GM23248 (cell line): ENCODE measurements at regions not wholly inside any gene's neighbourhood (a gene's known extent, or its start where the extent isn't known, plus 50 kb on each side); places are given as distances from the start of the nearest gene placed in this dataset.

Experiments used
- DNase-seq: peaks from one replicate; pipeline ENCODE4 v3.0.0-alpha.2; 2015
- H2AFZ ChIP-seq: fragments of 200-600 bp; sonication (generic); 2 replicates; pipeline ENCODE4 v1.6.1; 2016; ENCODE audit warnings: antibody characterized with exemption
- H3F3A ChIP-seq: fragments of 200-600 bp; sonication (generic); 2 replicates; pipeline ENCODE4 v1.6.1; 2016; ENCODE audit warnings: mild to moderate bottlenecking, antibody characterized with exemption, mixed run types; ENCODE audit not compliant: insufficient read depth
- H3K27ac ChIP-seq: fragments of 200-600 bp; sonication (generic); 2 replicates; pipeline ENCODE4 v1.5.1; 2016; ENCODE audit warnings: mild to moderate bottlenecking
- H3K27me3 ChIP-seq: fragments of 200-600 bp; sonication (generic); replicated peaks from 2 replicates; pipeline ENCODE4 v1.6.1; 2016; ENCODE audit warnings: mild to moderate bottlenecking; ENCODE audit not compliant: insufficient read depth
- H3K36me3 ChIP-seq: fragments of 200-600 bp; sonication (generic); 2 replicates; pipeline ENCODE4 v1.6.1; 2016; ENCODE audit warnings: low read depth, mild to moderate bottlenecking
- H3K4me1 ChIP-seq: fragments of 200-600 bp; sonication (generic); 2 replicates; pipeline ENCODE4 v1.6.1; 2016; ENCODE audit warnings: mild to moderate bottlenecking; ENCODE audit not compliant: insufficient read depth
- H3K4me2 ChIP-seq: fragments of 200-600 bp; sonication (generic); one replicate; pipeline ENCODE4 v1.6.1; 2016; ENCODE audit warnings: mild to moderate bottlenecking; ENCODE audit not compliant: unreplicated experiment
- H3K4me3 ChIP-seq: fragments of 200-600 bp; sonication (generic); 2 replicates; pipeline ENCODE4 v1.5.1; 2016; ENCODE audit warnings: mild to moderate bottlenecking
- H3K79me2 ChIP-seq: fragments of 200-600 bp; sonication (generic); 2 replicates; pipeline ENCODE4 v1.6.1; 2016; ENCODE audit warnings: mild to moderate bottlenecking; ENCODE audit not compliant: insufficient read depth
- H3K9ac ChIP-seq: fragments of 200-600 bp; sonication (generic); 2 replicates; pipeline ENCODE4 v1.6.1; 2016; ENCODE audit warnings: mild to moderate bottlenecking
- H3K9me2 ChIP-seq: fragments of 200-600 bp; sonication (generic); 2 replicates; pipeline ENCODE4 v1.6.1; 2016; ENCODE audit warnings: mixed run types, mild to moderate bottlenecking, moderate library complexity; ENCODE audit not compliant: insufficient read depth
- H3K9me3 ChIP-seq: fragments of 200-600 bp; sonication (generic); one replicate; pipeline ENCODE4 v1.6.1; 2017; ENCODE audit warnings: low read depth
- H4K20me1 ChIP-seq: fragments of 200-600 bp; sonication (generic); 2 replicates; pipeline ENCODE4 v1.6.0; 2016; ENCODE audit not compliant: insufficient read depth
- EZH2 ChIP-seq: fragments of 200-600 bp; sonication (generic); IDR thresholded peaks from 2 replicates; pipeline ENCODE4 v1.6.1; 2018; ENCODE audit warnings: antibody characterized with exemption, mild to moderate bottlenecking; ENCODE audit not compliant: insufficient read depth, poor library complexity, severe bottlenecking
- EZH2phosphoT487 ChIP-seq: fragments of 200-600 bp; sonication (generic); IDR thresholded peaks from 2 replicates; pipeline ENCODE4 v1.6.1; 2018; ENCODE audit warnings: antibody characterized with exemption, moderate library complexity, mild to moderate bottlenecking, low read depth; ENCODE audit not compliant: insufficient read depth
- WGBS, 2 experiments: methylation state at CpG; one replicate each; pipeline ENCODE4 v1.1.6; 2015 to 2017; ENCODE audit warnings: low lambda C conversion rate in 2 of 2, low coverage in 1 of 2; ENCODE audit errors: missing lambda C conversion rate in 2 of 2; 5-methylcytosine and 5-hydroxymethylcytosine counted together
- in situ Hi-C: fragments of 300-500 bp; cut with MboI; formaldehyde crosslinking; loops from 2 replicates; pipeline ENCODE4 v1.15.0; 2020

DNA sequence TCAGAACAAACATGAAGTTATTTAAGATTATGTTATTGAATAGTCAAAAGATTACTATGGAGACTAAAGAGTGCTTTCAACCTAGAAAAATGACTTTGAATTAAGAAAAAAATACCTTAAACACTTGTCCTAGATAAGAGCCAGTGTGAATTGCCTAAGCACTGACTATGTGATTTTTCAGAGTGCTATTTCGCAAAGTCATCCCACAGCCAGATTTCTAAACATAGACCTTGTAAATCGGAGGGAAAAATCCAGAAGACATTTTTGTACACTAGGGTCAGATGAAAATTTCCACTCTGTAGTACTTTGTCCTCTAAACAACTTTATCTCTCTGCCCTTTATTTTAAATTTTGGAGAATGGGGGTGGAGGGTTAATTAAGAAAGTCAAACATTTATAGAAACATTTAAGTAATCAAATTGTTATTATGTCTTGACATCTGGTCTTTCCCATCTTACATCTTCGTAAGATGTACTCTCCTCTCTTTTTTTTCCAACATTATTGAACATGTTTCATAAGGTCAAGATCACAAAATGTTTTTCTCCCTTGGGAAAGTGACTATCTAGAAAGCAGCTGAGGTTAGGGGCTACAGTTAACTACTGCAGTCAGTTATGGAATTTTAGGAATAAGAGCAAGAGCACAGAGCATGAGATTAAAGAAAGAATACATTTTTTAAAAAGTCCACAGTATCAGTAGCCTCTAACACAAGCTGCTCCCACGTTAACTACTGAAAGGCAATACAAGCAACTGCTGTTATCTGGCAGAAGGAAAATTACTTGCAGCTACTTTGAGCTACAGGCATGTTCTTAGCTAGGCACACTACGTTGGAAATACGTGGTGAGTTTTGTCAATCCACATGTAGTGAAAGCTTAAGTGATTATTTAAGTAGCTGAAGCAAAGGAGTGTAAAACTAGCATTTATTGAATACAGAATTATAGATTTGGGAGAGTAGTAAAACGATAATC is 648.5 kb downstream of the HTR1B start:
- Histone ChIP-seq H3K27ac (no peak overlapping the region), H3K36me3 (no peaks in the 10 kb centered on the region), H3K27me3 (no peaks in the 10 kb centered on the region), H3K4me2 (no peak overlapping the region), H2AFZ (no peak overlapping the region), H3K9ac (no peak overlapping the region), H3K79me2 (no peaks in the 10 kb centered on the region), H3K9me2 (no peaks in the 10 kb centered on the region), H3F3A (no peaks in the 10 kb centered on the region), H3K9me3 (no peaks in the 10 kb centered on the region), H3K4me3 (no peak overlapping the region), H3K4me1 (no peaks in the 10 kb centered on the region), H4K20me1 (no peaks in the 10 kb centered on the region)
- in situ Hi-C loops: no loop called here
- TF ChIP-seq EZH2 (no peak), EZH2phosphoT487 (no peak)
- peak; percentile 15 for DNase-seq
- 12% methylated on average over 7 of the region's 7 CpGs for WGBS, 2 experiments

DNA sequence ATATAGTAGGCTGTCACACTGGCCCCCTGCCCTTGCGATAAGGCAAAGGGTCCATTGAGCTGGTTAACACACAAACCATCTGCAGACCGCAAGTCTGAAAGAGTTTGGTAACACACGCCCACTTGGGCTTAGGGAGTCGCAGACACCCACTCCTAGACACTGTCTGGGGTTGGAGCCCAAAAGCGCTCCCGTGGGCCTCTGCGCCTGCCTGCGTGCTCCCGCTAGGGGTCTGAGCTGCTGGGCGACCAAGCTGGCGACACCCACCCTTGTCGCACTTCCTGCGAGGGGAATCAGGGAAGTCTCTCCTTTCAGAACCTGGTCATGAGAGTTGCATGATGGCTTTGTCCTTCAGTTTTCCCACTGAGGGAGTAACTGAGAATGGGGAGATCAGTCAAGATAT is 653.0 kb downstream of the HTR1B start:
- Histone ChIP-seq H3K27me3 (no peaks in the 10 kb centered on the region), H3K9me2 (no peaks in the 10 kb centered on the region), H3K27ac (no peak overlapping the region), H3F3A (no peaks in the 10 kb centered on the region), H3K4me2 (no peak overlapping the region), H3K79me2 (no peaks in the 10 kb centered on the region), H3K9me3 (no peaks in the 10 kb centered on the region), H4K20me1 (no peaks in the 10 kb centered on the region), H3K36me3 (no peaks in the 10 kb centered on the region), H3K4me1 (no peaks in the 10 kb centered on the region), H3K9ac (no peak overlapping the region), H2AFZ (no peak overlapping the region), H3K4me3 (no peak overlapping the region)
- no peak for TF ChIP-seq EZH2phosphoT487
- no peak for TF ChIP-seq EZH2
- in situ Hi-C loops: no loop called here
- 74 to 75% methylated on average over 13 of the region's 13 CpGs for WGBS, 2 experiments
- DNase-seq: no peak

DNA sequence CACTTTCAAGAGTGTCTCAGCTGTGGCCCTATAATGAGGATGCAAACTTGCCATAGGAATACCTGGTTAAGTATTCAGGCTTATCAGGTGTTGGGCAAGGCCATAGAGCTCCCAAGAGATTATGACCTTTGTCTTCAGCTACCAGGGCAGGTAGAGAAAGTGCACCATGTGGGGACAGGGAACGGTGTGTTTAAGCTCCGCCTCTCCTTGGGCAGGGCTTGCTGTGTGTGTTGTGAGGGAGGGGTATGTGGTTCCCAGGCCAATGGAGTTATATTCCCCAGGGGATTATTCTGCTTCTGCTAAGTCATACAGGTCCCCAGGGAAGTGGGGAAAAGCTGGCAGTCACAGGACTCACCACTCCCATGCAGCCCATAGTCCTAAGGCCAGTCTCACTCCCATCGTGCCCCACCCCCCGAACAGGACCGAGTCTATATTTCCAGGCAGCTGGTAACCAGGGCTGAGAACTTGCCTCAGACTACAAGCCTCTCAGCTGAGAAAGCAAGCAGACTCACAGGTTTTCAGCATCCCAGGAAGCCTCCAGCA is 660.2 kb downstream of the HTR1B start:
- H3K4me2 ChIP-seq: no peak overlapping the region
- no peaks in the 10 kb centered on the region for H3K36me3 ChIP-seq
- H3K9me3 ChIP-seq: no peaks in the 10 kb centered on the region
- no peaks in the 10 kb centered on the region for H4K20me1 ChIP-seq
- no peak overlapping the region for H3K4me3 ChIP-seq
- H3K9me2 ChIP-seq: no peaks in the 10 kb centered on the region
- no peaks in the 10 kb centered on the region for H3K79me2 ChIP-seq
- H3K27ac ChIP-seq: no peak overlapping the region
- H2AFZ ChIP-seq: no peak overlapping the region
- no peaks in the 10 kb centered on the region for H3F3A ChIP-seq
- 62 to 71% methylated on average over 5 of the region's 5 CpGs for WGBS, 2 experiments
- no peaks in the 10 kb centered on the region for H3K27me3 ChIP-seq
- DNase-seq: no peak
- H3K4me1 ChIP-seq: no peaks in the 10 kb centered on the region
- in situ Hi-C loops: no loop called here
- H3K9ac ChIP-seq: no peak overlapping the region
- TF ChIP-seq EZH2phosphoT487: no peak

DNA sequence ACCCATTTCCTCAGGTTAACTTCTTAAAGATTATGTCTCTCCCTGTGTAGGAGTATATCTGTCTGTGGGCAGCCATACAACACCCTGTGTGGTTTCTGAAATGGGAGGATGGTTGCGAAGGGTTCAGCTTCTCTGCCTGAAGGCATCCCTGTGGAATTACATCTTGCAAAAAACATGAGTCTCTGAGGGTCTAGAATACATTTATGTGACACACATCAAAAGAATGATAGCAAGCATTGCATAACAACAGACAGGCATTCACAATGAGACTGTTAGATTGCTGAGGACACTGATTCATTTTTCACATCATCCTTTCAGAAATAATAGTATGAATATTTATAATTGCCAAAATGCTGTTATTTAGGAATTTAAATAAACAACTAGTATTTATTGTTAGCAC is 670.9 kb downstream of the HTR1B start:
- H2AFZ ChIP-seq: no peak overlapping the region
- no peaks in the 10 kb centered on the region for H3K79me2 ChIP-seq
- TF ChIP-seq EZH2phosphoT487: no peak
- TF ChIP-seq EZH2: no peak
- H3K27me3 ChIP-seq: no peaks in the 10 kb centered on the region
- in situ Hi-C loops: no loop called here
- no peaks in the 10 kb centered on the region for H4K20me1 ChIP-seq
- peaks cover 19% of the 10 kb centered on the region for H3K4me1 ChIP-seq
- H3K9me2 ChIP-seq: no peaks in the 10 kb centered on the region
- peak overlapping the region; percentile 47 for H3K4me2 ChIP-seq
- 26 to 29% methylated on average over 1 of the region's 1 CpG for WGBS, 2 experiments
- H3K36me3 ChIP-seq: no peaks in the 10 kb centered on the region
- no peaks in the 10 kb centered on the region for H3K9me3 ChIP-seq
- no peaks in the 10 kb centered on the region; the same call in none of the 2 replicates for H3F3A ChIP-seq
- H3K4me3 ChIP-seq: no peak overlapping the region
- peak; percentile 45 for DNase-seq
- H3K9ac ChIP-seq: no peak overlapping the region
- no peak overlapping the region for H3K27ac ChIP-seq
